ENCODE measurements at regions not wholly inside any gene's neighbourhood (a gene's known extent, or its start where the extent isn't known, plus 50 kb on each side); places are given as distances from the start of the nearest gene placed in this dataset.

DNA sequence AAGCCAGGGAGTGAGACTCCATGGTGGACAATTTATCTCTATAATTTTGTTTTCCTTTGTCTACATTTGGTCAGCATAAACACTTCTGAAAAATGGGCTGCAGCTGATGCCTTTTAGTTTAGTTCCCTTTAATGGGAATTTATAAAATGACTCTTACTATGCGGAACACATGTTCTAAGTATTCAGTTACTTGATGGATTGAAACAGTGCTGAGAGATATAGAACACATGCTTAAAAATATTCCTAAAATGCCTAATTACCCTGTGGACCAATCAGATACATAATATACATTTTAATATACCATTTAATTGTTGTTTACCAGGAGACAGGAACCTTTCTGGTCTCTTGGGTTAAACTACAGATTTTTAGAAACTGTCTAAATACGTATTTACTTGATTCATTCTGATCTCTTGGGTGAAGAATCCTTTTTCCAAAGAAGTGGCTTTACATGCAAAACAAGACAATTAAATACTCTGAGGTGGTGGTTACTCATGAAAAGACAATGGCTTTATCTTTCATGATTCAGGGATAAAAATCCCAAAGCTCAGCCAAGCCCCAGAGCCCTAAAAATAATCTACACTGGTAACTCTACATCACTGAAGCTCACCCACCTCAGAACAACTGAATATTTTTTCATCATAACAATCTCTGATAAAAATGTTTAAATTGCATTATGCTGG lies 128.1 kb upstream of the SERTAD2 start:
- TF ChIP-seq, protein P1, sequence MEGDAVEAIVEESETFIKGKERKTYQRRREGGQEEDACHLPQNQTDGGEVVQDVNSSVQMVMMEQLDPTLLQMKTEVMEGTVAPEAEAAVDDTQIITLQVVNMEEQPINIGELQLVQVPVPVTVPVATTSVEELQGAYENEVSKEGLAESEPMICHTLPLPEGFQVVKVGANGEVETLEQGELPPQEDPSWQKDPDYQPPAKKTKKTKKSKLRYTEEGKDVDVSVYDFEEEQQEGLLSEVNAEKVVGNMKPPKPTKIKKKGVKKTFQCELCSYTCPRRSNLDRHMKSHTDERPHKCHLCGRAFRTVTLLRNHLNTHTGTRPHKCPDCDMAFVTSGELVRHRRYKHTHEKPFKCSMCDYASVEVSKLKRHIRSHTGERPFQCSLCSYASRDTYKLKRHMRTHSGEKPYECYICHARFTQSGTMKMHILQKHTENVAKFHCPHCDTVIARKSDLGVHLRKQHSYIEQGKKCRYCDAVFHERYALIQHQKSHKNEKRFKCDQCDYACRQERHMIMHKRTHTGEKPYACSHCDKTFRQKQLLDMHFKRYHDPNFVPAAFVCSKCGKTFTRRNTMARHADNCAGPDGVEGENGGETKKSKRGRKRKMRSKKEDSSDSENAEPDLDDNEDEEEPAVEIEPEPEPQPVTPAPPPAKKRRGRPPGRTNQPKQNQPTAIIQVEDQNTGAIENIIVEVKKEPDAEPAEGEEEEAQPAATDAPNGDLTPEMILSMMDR (IDR thresholded peaks at IDR 0.05), result no peak
- TF ChIP-seq POLR2AphosphoS5 (IDR thresholded peaks at IDR 0.05), result no peak
